ENCODE measurements at regions not wholly inside any gene's neighbourhood (a gene's known extent, or its start where the extent isn't known, plus 50 kb on each side); places are given as distances from the start of the nearest gene placed in this dataset.

GRCh38 chr6:40135491-40136072, 201.3 kb upstream of the MOCS1 start:
- no peak for TF ChIP-seq CTCF (conservative IDR thresholded peaks at IDR 0.05; ENCODE audit: low read depth, low read length)
- TF ChIP-seq RFX5 (IDR thresholded peaks at IDR 0.05; ENCODE audit: low read depth, low read length): no peak
- no peak for TF ChIP-seq RAD21 (IDR thresholded peaks at IDR 0.05; ENCODE audit: low read length)
- TF ChIP-seq POLR2A (IDR thresholded peaks at IDR 0.05; ENCODE audit: low read depth, low read length): no peak
- TF ChIP-seq FOS (IDR thresholded peaks at IDR 0.05; ENCODE audit: low read depth, low read length): no peak
- no peak for TF ChIP-seq RCOR1 (IDR thresholded peaks at IDR 0.05; ENCODE audit: insufficient replicate concordance, low read length)
- TF ChIP-seq MAZ (IDR thresholded peaks at IDR 0.05; ENCODE audit: borderline replicate concordance, low read depth, low read length): no peak
- no peak for TF ChIP-seq ELK1 (IDR thresholded peaks at IDR 0.05; ENCODE audit: borderline replicate concordance, low read depth, low read length)
- TF ChIP-seq CEBPB (IDR thresholded peaks at IDR 0.05; ENCODE audit: low read depth, low read length): no peak

Data from IMR-90 (cell line).